Cardiac fibroblast (primary cell): ENCODE measurements at regions not wholly inside any gene's neighbourhood (a gene's known extent, or its start where the extent isn't known, plus 50 kb on each side); places are given as distances from the start of the nearest gene placed in this dataset.

Source experiments
- DNase-seq, 2 donors: peaks; one replicate each; pipeline versions ENCODE4 v3.0.0 to v3.0.0-alpha.2; 2010; ENCODE audit warnings: low read depth in 2 of 2
- H3K4me3 ChIP-seq, 2 donors: replicated peaks in 1 of 2; 1 replicate in 1 of 2; 2 replicates in 1 of 2; pipeline ENCODE4 v1.5.1; 2011; ENCODE audit warnings: low read depth in 2 of 2, low read length in 2 of 2, mild to moderate bottlenecking in 2 of 2, moderate library complexity in 1 of 2
- CTCF ChIP-seq: IDR thresholded peaks from one replicate; pipeline ENCODE4 v1.5.1; 2011; ENCODE audit warnings: low read depth, mild to moderate bottlenecking, low read length, inconsistent platforms

GRCh38 chr1:181255270-181255929, 166.9 kb downstream of the IER5 start:
- DNase-seq = peak; percentile 96 to 97
- H3K4me3 ChIP-seq = no peak overlapping the region
- no peak for TF ChIP-seq CTCF

GRCh38 chr1:181257117-181257516, 168.6 kb downstream of the IER5 start:
- no peak overlapping the region for H3K4me3 ChIP-seq
- no peak for DNase-seq
- TF ChIP-seq CTCF = no peak

GRCh38 chr1:181259026-181259745, 170.7 kb downstream of the IER5 start:
- H3K4me3 ChIP-seq = no peak overlapping the region
- DNase-seq = no peak
- TF ChIP-seq CTCF = no peak

- no peak for DNase-seq
- H3K4me3 ChIP-seq = no peak overlapping the region
- TF ChIP-seq CTCF = no peak
Observed at GRCh38 chr1:181260271-181260670, 171.8 kb downstream of the IER5 start.

- no peak overlapping the region for H3K4me3 ChIP-seq
- TF ChIP-seq CTCF = no peak
- no peak for DNase-seq
Observed at GRCh38 chr1:181260994-181261393, 172.5 kb downstream of the IER5 start.

GRCh38 chr1:181262069-181262468, 173.6 kb downstream of the IER5 start:
- no peak for TF ChIP-seq CTCF
- no peak for DNase-seq
- no peak overlapping the region for H3K4me3 ChIP-seq

- no peak for DNase-seq
- H3K4me3 ChIP-seq = no peak overlapping the region
- TF ChIP-seq CTCF = no peak
Observed at GRCh38 chr1:181263444-181263843, 174.9 kb downstream of the IER5 start.
